Activated CD4-positive, alpha-beta T cell treated with anti-CD3 and anti-CD28 coated beads, Interleukin-2, amount 50 U/mL, for 16 hours (primary cell): ENCODE measurements at regions not wholly inside any gene's neighbourhood (a gene's known extent, or its start where the extent isn't known, plus 50 kb on each side); places are given as distances from the start of the nearest gene placed in this dataset.
"Not testable (repeated sequence)": the region's sequence is repeated elsewhere in the genome, so short reads cannot be mapped to it uniquely, and the experiment has no call there.

Experiments used
- DNase-seq: peaks from one replicate; pipeline ENCODE4 v3.0.0-alpha.2; 2020

DNA sequence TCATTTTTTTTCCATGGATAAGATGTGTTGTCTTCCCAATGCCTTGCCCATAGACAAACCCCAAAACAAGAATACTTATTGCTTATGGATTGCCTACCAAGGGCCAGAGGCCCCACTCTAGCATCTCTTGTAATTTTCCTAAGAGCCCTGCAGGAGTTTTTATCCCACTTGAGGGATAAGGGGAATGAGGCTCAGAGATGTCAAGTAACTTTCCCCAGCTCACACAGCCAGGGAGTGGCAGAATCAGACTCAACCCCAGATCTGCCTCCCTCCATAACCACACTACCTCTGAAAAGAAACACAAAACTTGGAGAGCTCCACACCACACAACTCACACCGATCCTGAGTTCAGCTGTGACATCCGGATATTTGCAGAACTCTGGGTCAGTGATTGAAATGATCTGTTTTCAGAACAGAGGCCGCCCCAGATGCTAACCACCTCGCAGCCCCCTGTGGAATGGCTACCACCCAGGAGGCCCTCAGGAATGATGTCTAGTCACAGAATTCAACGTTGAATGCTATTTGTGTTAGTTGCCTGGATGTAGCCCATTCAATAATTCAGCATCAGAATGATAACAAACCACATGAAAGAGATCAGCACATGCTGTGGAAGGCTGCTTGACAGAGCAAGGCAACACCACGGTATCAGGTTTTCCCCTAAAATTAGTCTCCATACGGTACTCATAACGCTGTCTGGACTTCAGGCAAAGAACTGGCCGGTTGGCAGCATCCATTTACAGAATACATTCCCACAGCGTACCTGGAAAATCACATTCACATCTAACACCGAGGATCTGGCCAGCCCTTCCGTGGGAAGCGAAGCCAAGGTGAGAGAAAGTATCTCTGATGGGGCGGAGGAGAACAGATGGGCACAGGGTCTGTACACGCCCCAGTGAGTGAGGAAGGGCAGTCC lies 231.9 kb downstream of the TOMM20 start:
- DNase-seq = no peak

DNA sequence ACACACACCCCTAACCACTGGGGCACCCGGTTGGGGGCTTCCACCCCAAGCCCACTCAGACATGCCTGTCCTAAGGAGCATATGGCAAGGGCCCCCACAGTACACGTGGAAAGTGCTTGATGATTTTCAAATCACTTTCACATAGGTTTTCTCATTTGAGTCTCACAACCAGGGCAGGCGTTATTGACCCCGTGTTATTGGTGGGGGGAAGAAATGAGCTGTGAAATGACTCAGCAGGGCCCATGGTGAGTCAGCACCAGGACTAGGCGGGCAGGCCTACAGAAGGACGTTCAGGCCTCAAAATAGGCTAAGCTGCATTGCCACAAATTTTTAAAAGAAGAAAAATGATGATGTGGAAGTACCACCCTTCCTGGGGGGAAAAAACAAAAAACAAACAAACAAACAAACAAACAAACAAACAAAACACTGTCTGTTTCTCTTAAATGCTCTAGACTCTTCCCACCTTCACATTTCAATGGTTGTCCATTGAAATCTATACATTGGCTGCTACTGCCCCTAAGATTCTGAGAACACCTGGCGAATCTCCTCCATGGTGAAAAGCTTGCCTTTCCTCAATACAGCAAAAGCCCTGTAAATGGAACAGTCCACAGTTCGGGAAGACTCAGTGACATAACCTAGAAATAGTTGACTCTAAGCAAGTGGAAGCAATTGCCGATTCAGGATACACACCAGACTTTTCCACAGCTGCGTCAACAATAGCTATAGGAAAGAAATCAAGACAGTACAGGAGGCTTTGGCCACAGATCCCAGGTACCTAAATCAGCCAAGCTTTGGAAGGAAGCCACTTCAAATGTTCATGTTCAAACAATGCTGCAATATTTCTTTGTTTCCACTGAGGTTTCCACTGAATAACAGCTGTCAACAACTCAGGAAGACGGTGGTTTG lies 234.7 kb downstream of the TOMM20 start:
- peak; percentile 82 for DNase-seq

DNA sequence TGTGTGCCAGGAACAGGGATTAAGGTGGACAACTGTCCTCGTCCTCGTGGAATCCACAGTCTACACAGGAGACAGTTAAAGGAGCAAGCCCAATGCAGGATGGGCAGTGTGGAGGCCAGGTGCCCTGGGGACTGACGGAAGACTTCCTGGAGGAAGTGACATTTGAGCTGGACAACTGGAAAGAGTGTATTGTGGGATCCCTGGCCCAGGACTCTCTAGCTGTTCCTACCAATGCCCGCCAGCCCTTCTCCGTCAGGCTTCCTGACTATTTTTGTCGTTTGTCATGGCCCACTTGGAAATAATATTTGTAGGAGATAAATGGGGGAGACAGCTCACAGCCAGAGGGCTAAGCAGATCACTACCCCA lies 235.3 kb downstream of the TOMM20 start:
- no peak for DNase-seq

DNA sequence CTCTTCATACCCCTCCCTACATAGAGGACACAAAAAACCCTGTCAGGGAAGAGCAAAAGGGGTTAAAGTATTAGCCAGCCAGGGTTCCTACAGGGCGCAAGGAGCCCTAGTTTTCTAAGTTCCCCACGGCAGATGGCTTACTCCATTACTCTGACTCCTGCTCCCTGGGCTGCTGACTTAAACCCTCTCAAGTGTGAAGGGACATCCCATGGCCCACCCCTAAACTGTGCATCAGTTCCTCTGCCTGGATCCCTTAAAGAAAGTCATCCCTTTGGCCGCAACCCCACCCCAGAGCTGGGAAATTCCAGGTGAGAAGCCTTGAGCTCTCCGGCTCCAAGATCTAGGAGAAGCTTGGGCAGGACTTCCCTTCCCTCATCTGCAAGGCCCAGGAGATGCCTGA lies 236.0 kb downstream of the TOMM20 start:
- DNase-seq = no peak

DNA sequence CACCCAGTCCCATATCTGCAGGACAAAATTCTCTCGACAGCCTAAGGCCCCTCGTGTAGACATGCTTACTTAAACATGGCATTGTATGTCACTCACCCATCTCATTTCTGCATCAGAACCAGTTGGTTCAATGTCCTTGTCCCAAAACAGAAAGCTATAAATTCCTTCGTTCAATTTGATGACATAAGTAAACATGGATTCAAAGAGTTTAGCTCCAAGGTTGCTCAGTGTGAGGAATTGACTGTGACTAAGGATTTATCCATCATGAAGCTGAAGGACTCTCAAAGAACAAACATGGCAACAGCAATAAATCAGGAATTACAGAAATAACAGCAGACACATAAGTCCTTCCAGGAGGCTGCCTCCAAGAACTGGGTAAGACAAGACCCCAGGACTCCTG lies 237.2 kb downstream of the TOMM20 start:
- no peak for DNase-seq

DNA sequence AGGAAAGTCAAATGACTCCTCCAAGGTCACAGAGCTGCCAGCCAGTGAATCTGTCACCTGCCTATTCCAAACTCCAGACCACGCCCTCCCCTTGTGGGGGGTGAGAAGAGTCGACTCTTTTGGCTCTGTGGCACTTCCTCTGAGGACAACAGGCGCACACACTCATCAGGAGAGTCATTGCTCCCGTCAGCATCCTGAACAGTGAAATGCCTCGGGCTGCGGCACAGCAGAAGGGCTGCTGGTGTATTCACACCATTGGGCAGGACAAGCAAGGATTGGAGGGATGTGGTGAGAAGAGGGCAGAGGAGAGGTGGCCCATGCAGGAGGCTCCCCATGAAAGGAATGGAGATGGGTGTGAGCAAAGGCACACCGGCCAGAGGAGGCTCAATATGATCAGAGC lies 239.0 kb downstream of the TOMM20 start:
- DNase-seq = no peak

DNA sequence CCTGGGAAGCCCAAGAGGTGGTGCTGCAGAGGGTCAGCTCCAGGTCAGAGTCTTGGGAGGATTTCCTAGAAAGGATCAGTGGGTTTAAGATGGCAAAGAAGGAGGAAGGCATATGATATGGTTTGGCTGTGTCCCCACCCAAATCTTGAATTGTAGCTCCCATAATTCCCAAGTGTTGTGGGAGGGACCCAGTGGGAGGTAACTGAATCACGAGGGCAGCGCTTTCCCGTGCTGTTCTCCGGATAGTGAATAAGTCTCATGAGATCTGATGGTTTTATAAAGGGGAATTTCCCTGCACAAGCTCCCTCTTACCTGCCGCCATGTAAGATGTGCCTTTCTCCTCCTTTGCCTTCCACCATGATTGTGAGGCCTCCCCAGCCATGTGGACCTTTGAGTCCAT lies 240.4 kb downstream of the TOMM20 start:
- DNase-seq = not testable (repeated sequence)

DNA sequence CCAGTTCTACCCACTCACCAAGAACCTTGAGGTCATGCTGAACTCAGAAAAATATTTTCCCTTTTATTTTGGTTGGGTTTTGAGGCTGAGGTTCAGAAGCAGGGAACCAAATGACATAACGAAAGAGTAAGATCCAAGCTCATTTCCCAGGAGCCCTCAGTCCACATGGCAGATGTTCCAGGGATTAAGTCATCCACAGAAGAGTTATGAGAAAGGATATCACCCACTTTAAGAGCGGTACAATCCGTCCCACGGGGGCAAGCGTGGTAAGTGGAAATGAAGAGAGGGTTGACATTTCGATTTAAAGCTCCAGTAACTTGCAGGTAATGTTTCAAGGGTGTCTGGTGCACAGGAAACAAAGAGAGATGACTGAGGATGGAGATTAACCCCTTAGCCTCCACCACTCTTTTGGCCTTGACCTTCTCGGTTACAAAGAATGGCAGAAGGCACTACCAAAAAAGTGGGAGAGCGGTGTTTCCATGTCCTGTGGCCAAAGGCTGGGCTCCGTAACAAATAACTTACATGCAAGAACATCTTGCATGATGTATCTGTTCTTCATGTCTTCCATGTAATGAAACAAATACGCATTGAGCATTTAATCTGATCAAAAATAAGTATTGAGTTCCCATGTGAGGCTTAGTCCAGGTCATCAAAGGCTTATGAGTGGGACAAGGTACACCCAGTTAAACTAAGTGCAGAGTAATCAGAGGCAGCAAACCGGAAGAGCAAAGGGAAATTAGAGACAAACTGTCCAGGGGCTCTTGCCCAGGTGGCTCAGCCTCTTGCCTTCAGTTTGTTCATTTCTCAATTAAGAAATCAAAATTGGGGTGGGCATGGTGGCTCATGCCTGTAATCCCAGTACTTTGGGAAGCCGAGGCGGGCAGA lies 241.4 kb downstream of the TOMM20 start:
- DNase-seq = no peak

DNA sequence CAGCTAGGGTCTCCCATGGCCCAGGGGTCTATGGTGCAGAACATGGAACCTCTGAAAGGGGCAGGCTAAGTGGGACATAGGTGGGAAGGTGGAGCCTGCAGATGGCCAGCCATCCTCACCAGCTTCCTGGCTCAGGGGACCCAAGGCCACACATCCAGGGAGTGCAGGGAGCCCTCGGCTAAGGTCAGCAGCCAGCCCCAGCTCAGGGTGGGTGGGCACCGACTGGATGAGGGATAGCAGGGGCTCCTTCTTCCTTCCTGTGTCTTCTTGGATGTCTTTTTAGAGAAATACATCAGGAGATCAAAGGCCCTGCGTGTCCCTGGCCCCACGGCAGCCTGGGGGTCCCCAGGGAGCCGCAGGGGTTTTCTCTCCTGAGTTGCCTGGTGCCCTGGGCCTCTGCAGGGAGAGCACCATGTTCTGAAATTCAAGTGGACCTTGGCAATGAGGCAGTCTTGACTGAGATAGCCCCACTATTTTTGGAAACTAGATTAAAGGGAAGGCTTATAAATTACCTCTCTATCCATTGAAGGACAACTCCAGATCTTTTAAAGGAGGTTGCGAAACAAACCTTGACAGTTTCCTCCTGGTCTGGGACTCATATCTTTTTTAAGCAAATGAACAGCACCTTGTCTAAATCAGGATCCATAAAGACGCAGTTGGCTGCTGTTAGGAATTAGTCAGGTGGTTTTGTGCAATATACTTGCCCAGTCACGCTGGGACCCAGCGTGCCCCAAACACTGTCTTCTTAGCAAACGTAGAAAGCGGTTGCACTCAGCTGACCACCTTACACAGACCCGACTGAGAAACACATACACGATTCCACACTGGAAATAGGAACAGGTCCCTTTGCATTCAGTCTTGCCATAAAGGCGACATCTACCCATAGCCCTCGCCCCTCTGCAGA lies 242.3 kb downstream of the TOMM20 start:
- no peak for DNase-seq

DNA sequence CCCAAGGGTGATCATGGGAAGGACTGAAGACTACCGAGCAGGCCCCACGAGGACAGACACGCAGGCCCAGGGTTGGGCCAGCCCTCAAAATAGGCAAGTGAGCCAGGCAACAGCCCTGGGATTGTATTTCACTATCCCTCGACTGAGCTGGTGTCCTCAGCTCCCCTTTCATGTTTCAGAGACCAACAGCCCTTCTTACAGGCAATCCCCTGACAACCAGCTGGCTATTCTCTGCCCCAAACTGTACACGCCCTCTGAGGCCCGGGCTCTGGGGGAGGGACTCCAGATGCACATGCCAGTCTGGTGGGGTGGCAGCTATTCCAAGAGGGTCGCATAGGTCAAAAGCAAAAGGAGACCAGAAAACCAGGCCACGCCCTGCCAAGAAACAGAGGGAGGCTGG lies 243.0 kb downstream of the TOMM20 start:
- DNase-seq = no peak

DNA sequence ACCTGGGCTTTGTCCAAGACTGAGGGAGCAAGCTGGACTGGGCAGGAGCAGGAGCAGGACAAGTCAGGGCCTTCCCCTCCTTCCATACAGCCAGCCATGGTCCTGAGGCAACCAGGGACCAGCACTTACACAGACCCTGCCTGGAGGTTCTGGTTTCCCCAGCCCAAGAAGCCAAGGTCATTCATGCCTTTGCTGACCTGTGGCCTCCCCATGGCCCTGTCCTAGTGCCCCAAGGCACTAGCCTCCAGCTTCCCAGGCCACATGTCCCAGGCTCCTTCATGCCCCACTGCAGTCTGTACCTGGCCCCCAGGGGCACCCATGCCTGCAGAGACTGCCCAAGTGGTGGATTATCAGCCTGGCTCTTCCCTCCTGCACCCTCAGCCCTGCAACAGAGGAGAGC lies 243.9 kb downstream of the TOMM20 start:
- no peak for DNase-seq

DNA sequence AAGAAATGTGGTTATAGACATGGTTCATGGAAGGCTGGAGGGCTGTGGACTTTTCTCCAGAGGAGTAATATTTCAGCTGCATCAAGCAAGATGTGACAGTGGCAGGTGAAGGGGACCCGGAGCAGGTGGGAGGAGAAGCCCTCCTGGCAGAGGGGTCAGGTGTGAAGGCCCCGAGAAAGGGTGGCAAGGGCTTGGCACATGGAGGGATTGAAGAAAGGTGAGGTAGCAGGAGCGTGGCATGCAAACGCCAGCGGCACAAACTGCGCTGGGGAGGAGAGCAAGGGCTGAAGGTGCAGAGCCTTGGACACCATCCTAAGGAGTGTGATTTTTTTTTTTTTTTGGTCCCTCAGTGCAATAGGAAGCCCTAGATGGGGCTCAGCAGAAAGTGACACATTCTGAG lies 244.6 kb downstream of the TOMM20 start:
- no peak for DNase-seq

DNA sequence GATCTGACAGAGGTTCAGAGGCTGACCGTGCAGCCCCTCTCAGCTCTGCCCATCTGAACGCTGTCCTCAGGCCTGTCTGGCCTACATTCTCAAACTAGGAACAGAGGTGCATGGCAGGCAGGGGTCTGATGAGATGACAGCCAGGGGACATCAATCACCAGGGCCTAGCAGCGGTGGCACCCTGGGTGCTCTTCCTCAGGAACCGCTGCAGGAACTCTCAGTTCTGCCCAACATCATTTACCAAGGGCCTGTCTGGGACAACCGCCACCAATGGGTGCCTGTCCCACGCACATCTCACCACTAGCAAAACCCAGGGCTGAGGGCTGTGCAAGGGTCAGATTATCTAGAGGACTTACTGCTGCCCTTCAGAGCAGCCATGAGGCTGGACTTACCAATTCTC lies 245.7 kb downstream of the TOMM20 start:
- DNase-seq = no peak

DNA sequence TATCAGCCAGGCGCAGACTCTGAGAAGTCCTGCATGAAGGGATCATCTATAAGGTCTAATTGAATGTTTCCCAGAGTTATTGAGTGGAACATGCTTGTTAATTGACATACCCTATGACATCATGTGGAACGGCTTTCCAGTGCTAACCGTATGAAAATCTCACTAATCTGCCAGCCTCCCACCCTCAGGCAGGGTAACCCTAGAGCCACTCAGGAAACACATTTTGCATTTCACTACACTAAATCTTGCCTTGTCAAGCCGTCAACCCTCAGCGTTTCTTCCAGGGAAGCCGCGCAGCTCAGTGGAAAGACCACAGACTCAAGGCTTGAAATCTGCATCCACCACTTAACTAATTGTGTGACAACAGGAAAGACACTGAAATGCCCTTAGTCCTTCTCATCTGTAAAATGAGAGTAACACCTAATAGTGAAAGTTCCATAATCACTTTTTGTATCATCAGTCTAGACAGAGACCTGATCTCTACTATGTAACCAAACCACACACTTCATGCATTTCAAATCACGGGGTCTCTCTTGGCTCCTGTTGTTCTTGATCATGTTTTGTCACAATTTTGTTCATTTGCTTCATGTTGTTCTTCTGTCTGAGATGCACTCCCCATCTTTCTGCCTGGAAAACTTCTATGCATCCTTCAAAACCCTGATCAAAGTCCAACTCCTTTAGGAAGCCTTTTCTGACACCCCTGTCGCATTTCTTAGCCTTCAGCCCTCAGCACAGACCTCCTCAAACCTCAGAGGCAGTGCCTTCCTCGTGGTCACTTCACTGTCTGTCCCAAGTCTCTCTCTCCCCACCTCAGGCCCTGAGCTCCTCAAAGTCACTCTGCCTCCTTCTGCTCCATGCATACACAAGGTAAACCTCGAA lies 246.5 kb downstream of the TOMM20 start:
- peak; percentile 81 for DNase-seq

DNA sequence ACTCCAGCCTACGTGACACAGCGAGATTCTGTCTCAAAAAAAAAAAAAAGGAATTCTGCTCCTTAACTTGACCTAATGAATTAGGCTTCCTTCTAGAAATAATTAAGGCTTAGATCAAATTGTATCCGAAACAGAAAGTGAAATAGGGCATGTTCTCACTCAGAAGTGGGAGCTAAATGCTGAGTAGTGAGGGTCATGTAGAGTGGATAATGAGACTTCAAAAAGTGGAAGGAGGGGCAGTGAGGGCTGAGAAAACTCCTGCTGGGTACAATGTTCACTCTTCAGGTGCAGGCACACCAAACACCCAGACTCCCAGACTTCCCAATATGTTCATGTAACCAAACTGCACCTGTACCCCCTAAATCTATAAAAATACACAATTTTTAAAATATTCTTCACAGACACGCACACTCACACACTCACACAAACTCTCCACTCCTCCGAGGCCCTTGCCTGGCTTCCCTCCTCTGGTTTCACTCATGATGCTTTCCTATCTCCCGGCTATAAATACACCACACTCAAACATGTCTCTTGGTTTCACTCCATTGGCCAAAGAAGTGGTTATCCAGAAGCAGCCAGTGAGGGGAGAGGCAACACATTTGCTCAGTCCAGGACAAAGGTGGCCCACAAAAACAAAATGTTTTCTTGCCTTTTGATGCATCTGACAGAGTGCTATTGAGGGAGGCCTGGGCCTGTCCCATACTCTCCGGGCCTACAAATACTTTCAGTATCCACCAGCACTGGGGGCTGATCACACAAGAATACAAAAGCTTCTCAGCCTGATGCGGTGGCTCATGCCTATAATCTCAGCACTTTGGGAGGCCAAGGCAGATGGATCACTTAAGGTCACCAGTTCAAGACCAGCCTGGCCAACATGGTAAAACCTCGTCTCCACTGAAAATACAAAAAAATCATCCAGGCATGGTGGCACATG lies 249.2 kb downstream of the TOMM20 start:
- no peak for DNase-seq

DNA sequence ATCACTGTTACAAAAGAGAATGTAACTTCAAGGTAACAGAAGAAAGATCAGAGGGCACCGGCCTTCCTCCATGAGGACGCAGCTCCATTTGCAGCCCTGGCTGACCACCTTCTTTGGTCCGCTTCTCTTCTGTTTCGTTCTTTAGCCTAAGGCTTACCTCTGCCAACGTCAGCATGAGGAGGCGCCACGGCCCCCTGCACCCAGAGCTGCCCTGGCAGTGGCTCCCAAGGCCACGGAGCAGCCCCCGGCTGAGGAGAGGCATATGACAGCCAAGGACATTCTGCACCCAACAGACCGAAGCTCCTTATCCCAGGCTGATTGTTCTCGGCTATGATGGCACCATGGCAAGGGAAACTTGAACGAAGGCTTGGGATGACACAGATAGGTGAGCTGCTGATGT lies 250.3 kb downstream of the TOMM20 start:
- DNase-seq = no peak

DNA sequence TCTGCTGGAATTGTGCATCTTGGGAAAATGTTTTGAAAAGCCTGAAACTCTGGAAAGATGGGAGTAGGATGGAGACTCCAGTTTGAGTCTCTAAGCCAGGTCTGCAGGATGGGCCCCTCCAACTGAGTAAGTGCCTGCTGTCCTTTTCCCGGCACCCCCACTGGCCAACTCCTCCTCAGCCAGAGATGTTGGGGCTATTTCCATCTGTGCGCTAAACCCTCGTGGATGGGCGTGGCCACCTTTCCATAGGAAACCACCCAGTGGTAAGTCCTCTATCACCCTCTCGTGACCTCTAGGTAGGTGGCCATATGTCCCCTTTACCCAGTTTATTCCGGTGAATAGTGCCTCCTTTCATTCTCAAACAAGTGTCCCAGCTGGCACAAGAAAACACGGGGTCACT lies 250.9 kb downstream of the TOMM20 start:
- no peak for DNase-seq

DNA sequence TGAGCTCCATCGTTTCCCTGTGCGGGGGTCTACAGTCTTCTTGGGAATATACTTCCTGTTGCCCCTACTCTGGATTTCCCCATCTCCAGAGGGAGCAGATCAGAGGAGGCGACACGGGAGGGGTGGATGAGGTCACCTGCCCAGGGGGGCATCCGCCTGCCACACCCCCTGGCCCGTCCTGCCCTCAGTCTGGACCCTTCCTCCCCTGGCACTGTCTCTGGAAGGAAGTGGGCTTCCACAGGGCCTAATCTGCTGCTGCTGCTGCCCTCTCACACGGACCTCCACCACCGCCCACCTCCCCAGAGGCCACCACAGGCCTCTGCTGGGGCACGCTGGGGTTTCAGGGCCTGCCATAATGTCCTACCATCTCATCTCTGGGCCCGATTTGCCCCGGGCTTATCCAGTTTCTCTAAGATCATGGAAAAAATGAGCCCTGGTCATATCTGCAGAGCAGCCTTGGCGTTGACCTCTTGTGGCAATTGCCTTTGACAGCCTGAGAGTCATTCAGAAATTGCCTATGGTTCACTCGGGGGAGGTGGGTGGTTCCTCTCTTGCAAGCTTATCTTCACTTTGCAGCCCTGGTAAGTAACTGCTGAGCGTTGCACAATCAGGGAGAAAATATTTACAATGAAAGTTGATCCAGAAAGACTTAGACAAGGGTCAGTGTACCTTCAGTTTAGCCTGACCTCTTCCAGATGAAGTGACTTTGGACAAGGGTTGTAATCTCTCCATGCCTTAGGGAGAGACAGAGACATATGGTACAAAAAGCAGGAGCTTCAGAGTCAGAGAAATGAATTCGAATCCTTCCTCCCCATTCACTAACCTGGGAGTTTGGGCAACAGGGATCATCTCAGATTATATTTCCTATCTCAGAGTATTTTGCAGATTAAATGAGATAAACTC lies 252.4 kb downstream of the TOMM20 start:
- peak; percentile 47 for DNase-seq
